22Rv1 (cell line): ENCODE measurements at regions not wholly inside any gene's neighbourhood (a gene's known extent, or its start where the extent isn't known, plus 50 kb on each side); places are given as distances from the start of the nearest gene placed in this dataset.

Experiments
- H3K27ac ChIP-seq: fragments of 450-650 bp; 2 replicates; pipeline ENCODE4 v1.5.1; 2017
- CTCF ChIP-seq: fragments of 450-650 bp; IDR thresholded peaks from 2 replicates; pipeline ENCODE4 v1.5.1; 2017; ENCODE audit warnings: mild to moderate bottlenecking
- ZFX ChIP-seq: fragments of 450-650 bp; IDR thresholded peaks from 2 replicates; pipeline ENCODE4 v1.6.1; 2017; ENCODE audit warnings: antibody characterized with exemption, borderline replicate concordance

- no peak for TF ChIP-seq CTCF
- TF ChIP-seq ZFX: no peak
These were observed 267.8 kb downstream of the INSIG2 start for GRCh38 chr2:118356051-118356450.

DNA sequence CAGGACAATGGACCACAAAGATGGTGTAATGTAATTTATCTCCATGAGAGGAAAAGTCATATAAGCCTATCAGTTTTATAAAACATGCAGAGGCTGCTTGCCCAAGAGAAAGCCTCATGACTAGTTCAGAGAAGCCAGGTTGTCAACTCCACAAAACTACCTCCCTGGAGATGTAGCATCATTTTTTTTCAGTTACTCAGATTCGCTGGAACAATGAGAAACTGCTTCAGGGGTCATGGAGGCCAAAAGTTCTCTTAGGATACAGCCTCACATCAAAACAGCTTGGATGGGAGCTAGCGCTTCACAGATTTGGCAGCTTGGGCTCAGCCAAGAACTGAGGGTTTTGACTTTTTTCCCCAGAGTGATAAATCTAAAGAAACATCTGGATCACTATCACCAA, 263.5 kb downstream of the INSIG2 start:
- no peak overlapping the region for H3K27ac ChIP-seq
- TF ChIP-seq CTCF (no peak), ZFX (no peak)

More at GRCh38 chr2:118356051-118356450, 267.8 kb downstream of the INSIG2 start:
- no peak overlapping the region for H3K27ac ChIP-seq

- TF ChIP-seq ZFX (no peak), CTCF (no peak)
- H3K27ac ChIP-seq: no peak overlapping the region
These were observed 262.4 kb downstream of the INSIG2 start for GRCh38 chr2:118350621-118351020.

GRCh38 chr2:118349365-118349764, 261.1 kb downstream of the INSIG2 start:
- TF ChIP-seq CTCF (no peak), ZFX (no peak)
- H3K27ac ChIP-seq: no peak overlapping the region

GRCh38 chr2:118348380-118349034, 260.2 kb downstream of the INSIG2 start:
- TF ChIP-seq ZFX: no peak
- no peak for TF ChIP-seq CTCF
- H3K27ac ChIP-seq: no peak overlapping the region

GRCh38 chr2:118345465-118345864, 257.2 kb downstream of the INSIG2 start:
- H3K27ac ChIP-seq: no peak overlapping the region
- TF ChIP-seq CTCF: no peak
- no peak for TF ChIP-seq ZFX

DNA sequence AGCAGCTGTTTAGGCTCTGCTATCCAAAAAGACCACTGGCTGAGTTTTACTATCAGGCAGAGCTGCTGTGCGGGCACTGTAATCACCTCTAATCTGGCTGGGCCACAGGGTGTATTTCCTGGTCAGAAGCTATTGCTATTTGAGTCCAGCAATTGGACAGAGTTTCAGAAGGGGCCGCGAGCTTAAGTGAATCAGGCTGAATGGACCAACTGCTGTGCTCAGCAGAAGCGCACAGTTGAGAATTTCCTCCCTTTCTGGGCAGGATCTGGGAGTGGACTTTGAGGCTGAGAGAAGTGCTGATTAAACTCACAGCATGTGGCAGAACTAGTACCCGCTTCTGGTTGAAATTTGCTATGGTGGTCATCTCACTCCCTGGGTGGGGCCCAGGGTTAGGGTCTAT, 251.8 kb downstream of the INSIG2 start:
- no peak overlapping the region for H3K27ac ChIP-seq
- TF ChIP-seq ZFX (no peak), CTCF (no peak)
